GM12872 (cell line): ENCODE measurements at regions not wholly inside any gene's neighbourhood (a gene's known extent, or its start where the extent isn't known, plus 50 kb on each side); places are given as distances from the start of the nearest gene placed in this dataset.

Experiments used
- TF ChIP-seq, protein P1 (sequence below): IDR thresholded peaks from 3 replicates; pipeline ENCODE4 v1.5.1; 2011; ENCODE audit warnings: low read depth, mild to moderate bottlenecking, low read length, moderate library complexity; ENCODE audit not compliant: insufficient read depth

GRCh38 chr6:169839029-169839481 is 87.6 kb downstream of the ERMARD start:
- TF ChIP-seq, protein P1, sequence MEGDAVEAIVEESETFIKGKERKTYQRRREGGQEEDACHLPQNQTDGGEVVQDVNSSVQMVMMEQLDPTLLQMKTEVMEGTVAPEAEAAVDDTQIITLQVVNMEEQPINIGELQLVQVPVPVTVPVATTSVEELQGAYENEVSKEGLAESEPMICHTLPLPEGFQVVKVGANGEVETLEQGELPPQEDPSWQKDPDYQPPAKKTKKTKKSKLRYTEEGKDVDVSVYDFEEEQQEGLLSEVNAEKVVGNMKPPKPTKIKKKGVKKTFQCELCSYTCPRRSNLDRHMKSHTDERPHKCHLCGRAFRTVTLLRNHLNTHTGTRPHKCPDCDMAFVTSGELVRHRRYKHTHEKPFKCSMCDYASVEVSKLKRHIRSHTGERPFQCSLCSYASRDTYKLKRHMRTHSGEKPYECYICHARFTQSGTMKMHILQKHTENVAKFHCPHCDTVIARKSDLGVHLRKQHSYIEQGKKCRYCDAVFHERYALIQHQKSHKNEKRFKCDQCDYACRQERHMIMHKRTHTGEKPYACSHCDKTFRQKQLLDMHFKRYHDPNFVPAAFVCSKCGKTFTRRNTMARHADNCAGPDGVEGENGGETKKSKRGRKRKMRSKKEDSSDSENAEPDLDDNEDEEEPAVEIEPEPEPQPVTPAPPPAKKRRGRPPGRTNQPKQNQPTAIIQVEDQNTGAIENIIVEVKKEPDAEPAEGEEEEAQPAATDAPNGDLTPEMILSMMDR = no peak

DNA sequence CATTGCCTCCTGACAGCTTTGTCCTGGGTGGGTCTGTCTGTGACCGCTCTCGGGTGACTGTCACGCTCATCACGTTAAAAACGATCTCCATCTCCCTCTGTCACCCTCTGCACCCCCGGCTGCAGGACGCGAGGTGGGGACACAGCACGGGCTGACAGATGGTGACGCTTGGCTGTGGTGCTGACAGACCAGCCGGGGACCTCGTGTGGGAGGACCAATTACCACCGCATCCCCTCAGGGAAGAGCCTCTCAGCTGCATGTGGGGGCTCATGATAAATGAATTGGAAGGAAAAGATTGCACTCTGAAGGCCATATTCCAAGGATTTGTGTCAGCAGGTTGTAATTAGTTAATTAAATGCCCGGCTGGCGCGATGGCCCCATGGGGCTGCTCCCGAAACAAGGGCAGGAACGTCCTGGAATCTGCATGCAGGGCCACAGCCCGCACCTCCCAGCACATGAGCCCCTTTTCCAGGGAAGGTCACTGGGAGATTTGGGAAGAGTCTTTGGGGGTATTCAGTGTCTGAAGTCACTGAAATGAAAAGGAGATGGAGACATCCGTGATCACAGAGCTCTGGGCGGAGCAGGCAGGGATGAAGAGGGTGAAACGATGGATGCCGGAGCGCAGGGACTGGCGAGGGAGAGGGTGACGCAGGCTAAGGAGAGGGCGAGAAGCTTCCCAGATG is 87.1 kb downstream of the ERMARD start:
- TF ChIP-seq, protein P1 = no peak

DNA sequence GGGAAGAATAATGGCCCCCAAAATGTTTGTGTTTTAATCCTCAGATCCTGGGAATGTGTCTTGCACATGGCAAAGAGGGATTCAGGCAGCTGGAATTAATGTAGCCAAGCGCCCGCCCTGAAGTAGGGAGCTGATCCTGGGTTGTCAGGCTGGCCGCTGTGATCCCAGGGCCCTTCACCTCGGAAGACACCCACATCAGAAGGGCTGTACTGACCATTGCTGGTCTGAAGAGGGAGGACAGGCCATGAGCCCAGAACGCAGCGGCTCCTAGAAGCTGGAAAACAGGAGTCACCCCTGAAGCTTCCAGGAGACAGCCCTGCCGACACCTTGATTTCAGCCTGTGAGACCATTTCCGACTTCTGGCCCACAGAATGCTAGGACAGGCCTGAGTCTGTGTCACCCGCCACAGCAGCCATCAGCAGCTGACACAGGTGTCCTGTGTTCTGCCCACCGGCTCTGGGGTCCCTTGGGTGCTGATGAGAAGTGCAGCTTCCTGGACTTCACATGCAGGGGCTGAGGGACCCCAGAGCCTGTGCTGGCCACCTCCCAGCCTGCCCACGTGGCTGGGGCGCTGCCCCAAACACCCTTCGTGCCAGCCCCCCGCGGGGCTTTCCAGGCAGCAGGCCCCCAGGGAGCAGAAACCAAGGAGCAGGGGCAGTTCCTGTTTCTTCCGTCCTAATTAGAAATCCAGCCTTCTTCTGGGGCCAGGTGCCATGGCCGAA is 86.3 kb downstream of the ERMARD start:
- TF ChIP-seq, protein P1 = no peak

DNA sequence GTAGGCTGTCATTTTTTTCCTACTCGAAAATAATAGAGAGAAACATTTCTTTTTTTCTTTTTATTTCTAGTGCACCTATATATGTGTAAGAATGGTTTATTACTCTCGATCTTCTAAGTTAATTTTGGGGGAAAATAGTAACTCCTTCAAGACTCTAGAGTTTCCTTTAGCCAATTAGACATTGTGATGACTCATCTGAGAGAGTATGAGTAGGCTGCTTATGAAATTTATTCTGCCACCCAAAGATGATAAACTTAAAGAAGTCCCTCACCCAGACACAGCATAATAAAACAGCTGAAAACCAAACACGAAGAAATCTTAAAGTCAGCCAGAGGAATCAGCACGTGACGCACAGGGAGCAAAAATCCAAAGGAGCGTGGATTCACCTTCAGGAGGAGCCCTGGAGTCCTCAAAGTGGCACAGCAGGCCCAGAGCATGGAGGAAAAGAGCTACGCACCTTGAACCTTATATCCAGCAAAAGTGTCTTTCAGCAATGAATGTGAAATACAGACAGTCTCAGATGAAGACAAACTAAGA is 81.9 kb downstream of the ERMARD start:
- TF ChIP-seq, protein P1 = no peak

- TF ChIP-seq, protein P1 = no peak
Measured at GRCh38 chr6:169832247-169832948, 81.0 kb downstream of the ERMARD start.

DNA sequence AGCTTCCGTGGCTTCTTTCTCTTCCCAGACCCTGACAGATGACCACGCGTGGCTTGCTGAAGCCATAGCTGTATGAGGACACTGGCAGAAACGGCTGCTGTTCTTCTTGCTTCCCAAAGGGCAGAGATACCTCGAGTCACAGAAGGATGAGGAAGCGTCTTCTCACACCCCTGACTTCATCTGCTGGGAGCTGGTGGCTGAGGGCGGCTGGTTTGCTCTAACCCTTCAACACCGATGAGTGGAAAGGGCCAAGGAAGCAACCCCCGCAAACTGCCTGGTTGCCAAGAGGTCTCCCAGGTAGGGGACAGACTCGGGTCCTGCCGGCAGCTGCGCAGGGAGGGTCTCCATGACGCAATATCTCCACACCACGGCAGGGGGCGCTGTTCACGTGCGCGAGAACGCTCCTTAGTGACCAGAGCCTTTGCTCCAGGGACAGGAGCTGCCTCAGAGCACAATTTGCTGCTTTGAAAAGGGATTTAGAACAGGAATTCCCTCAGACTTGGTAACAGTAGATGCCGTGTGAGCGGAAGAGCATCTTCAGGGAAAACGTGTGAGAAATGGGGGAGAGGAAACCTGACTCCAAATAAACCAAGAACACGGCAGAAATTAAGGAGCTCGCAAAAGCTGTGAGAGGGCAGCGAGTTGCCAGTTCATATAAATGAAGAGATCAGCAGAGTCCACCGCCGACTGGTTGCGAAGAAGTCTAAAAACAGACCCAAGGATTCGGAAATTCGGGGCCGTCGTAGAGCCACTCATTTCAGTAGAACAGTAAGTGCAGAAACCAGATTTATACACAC is 80.2 kb downstream of the ERMARD start:
- TF ChIP-seq, protein P1 = peak; percentile 91
